ENCODE measurements at regions not wholly inside any gene's neighbourhood (a gene's known extent, or its start where the extent isn't known, plus 50 kb on each side); places are given as distances from the start of the nearest gene placed in this dataset.
A peak's percentile ranks its signal among the peaks of the same experiment; 100 is the strongest.

DNA sequence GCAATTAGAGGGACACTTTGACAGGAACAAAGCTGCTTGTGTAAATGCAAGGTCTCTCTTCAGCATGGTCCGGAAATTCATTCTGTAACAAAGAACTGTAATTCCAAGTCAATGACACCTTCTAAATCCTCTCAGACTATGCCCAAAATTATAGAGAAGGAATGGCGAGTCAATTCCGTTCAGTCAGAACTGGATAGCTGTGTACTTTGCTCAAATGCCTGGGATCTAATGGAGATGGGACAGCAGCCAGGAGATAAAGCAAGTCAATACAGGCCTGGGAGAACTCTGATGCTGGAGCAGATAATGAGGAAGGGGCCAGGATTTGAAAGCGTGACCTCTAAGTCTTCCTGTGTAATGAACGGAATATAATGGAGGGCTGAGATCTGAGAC lies 96.4 kb upstream of the SPRY4 start (continued):
- TF ChIP-seq, protein P1, sequence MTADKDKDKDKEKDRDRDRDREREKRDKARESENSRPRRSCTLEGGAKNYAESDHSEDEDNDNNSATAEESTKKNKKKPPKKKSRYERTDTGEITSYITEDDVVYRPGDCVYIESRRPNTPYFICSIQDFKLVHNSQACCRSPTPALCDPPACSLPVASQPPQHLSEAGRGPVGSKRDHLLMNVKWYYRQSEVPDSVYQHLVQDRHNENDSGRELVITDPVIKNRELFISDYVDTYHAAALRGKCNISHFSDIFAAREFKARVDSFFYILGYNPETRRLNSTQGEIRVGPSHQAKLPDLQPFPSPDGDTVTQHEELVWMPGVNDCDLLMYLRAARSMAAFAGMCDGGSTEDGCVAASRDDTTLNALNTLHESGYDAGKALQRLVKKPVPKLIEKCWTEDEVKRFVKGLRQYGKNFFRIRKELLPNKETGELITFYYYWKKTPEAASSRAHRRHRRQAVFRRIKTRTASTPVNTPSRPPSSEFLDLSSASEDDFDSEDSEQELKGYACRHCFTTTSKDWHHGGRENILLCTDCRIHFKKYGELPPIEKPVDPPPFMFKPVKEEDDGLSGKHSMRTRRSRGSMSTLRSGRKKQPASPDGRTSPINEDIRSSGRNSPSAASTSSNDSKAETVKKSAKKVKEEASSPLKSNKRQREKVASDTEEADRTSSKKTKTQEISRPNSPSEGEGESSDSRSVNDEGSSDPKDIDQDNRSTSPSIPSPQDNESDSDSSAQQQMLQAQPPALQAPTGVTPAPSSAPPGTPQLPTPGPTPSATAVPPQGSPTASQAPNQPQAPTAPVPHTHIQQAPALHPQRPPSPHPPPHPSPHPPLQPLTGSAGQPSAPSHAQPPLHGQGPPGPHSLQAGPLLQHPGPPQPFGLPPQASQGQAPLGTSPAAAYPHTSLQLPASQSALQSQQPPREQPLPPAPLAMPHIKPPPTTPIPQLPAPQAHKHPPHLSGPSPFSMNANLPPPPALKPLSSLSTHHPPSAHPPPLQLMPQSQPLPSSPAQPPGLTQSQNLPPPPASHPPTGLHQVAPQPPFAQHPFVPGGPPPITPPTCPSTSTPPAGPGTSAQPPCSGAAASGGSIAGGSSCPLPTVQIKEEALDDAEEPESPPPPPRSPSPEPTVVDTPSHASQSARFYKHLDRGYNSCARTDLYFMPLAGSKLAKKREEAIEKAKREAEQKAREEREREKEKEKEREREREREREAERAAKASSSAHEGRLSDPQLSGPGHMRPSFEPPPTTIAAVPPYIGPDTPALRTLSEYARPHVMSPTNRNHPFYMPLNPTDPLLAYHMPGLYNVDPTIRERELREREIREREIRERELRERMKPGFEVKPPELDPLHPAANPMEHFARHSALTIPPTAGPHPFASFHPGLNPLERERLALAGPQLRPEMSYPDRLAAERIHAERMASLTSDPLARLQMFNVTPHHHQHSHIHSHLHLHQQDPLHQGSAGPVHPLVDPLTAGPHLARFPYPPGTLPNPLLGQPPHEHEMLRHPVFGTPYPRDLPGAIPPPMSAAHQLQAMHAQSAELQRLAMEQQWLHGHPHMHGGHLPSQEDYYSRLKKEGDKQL (CRISPR knock-in tag; IDR thresholded peaks at IDR 0.05; ENCODE audit: low read depth) = no peak
- TF ChIP-seq FOSL2 (CRISPR knock-in tag; IDR thresholded peaks at IDR 0.05) (peak; percentile 16; the same call in 1 of the 2 replicates), PITX1 (CRISPR knock-in tag; IDR thresholded peaks at IDR 0.05) (peak; percentile 67), ATF1 (CRISPR knock-in tag; IDR thresholded peaks at IDR 0.05) (0 out of 2 replicates have a peak, but pooled peaks have one; percentile 31), ZNF567 (CRISPR knock-in tag; IDR thresholded peaks at IDR 0.05; ENCODE audit: borderline replicate concordance) (no peak), ZNF503 (CRISPR knock-in tag; IDR thresholded peaks at IDR 0.05) (peak; percentile 71; the same call in 1 of the 2 replicates), SOX5 (CRISPR knock-in tag; IDR thresholded peaks at IDR 0.05; ENCODE audit: borderline replicate concordance) (peak; percentile 79), ZBTB25 (CRISPR knock-in tag; IDR thresholded peaks at IDR 0.05) (no peak), TEAD3 (CRISPR knock-in tag; optimal IDR thresholded peaks at IDR 0.05; ENCODE audit: borderline replicate concordance) (peak; percentile 75), HOXD1 (CRISPR knock-in tag; IDR thresholded peaks at IDR 0.05) (no peak), MED1 (CRISPR knock-in tag; IDR thresholded peaks at IDR 0.05) (peak; percentile 54), PBX3 (CRISPR knock-in tag; IDR thresholded peaks at IDR 0.05; ENCODE audit: borderline replicate concordance) (no peak), MED13 (CRISPR knock-in tag; IDR thresholded peaks at IDR 0.05) (peak; percentile 92; the same call in 1 of the 2 replicates), TEAD2 (CRISPR knock-in tag; IDR thresholded peaks at IDR 0.05) (no peak), ZNF441 (CRISPR knock-in tag; IDR thresholded peaks at IDR 0.05; ENCODE audit: borderline replicate concordance) (0 out of 2 replicates have a peak, but pooled peaks have one; percentile 32), HOXA3 (CRISPR knock-in tag; IDR thresholded peaks at IDR 0.05) (peak; percentile 46; the same call in 1 of the 2 replicates)
- TF ChIP-seq, protein P2, sequence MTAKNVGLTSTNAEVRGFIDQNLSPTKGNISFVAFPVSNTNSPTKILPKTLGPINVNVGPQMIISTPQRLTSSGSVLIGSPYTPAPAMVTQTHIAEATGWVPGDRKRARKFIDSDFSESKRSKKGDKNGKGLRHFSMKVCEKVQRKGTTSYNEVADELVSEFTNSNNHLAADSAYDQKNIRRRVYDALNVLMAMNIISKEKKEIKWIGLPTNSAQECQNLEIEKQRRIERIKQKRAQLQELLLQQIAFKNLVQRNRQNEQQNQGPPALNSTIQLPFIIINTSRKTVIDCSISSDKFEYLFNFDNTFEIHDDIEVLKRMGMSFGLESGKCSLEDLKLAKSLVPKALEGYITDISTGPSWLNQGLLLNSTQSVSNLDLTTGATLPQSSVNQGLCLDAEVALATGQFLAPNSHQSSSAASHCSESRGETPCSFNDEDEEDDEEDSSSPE (CRISPR knock-in tag; IDR thresholded peaks at IDR 0.05) = no peak
- TF ChIP-seq, protein P3, sequence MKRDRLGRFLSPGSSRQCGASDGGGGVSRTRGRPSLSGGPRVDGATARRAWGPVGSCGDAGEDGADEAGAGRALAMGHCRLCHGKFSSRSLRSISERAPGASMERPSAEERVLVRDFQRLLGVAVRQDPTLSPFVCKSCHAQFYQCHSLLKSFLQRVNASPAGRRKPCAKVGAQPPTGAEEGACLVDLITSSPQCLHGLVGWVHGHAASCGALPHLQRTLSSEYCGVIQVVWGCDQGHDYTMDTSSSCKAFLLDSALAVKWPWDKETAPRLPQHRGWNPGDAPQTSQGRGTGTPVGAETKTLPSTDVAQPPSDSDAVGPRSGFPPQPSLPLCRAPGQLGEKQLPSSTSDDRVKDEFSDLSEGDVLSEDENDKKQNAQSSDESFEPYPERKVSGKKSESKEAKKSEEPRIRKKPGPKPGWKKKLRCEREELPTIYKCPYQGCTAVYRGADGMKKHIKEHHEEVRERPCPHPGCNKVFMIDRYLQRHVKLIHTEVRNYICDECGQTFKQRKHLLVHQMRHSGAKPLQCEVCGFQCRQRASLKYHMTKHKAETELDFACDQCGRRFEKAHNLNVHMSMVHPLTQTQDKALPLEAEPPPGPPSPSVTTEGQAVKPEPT (CRISPR knock-in tag; IDR thresholded peaks at IDR 0.05; ENCODE audit: low read depth) = no peak
